Activated CD4-positive, alpha-beta T cell treated with anti-CD3 and anti-CD28 coated beads for 1 hour (primary cell): ENCODE measurements at regions not wholly inside any gene's neighbourhood (a gene's known extent, or its start where the extent isn't known, plus 50 kb on each side); places are given as distances from the start of the nearest gene placed in this dataset.
"Not testable (repeated sequence)": the region's sequence is repeated elsewhere in the genome, so short reads cannot be mapped to it uniquely, and the experiment has no call there.

ENCODE experiments used
- DNase-seq: peaks from one replicate; pipeline ENCODE4 v3.0.0-alpha.2; 2020

- no peak for DNase-seq
These were observed 159.1 kb upstream of the TTC29 start for GRCh38 chr4:147104768-147105167.

GRCh38 chr4:147108409-147108808 is 162.7 kb upstream of the TTC29 start:
- DNase-seq, result no peak

- no peak for DNase-seq
These were observed 164.1 kb upstream of the TTC29 start for GRCh38 chr4:147109800-147110199.

GRCh38 chr4:147110473-147111367 is 165.1 kb upstream of the TTC29 start:
- DNase-seq, result no peak

- DNase-seq, result not testable (repeated sequence)
These were observed 166.5 kb upstream of the TTC29 start for GRCh38 chr4:147112196-147112595.

GRCh38 chr4:147117431-147117830 is 171.8 kb upstream of the TTC29 start:
- DNase-seq, result no peak

- no peak for DNase-seq
These were observed 172.9 kb upstream of the TTC29 start for GRCh38 chr4:147118528-147118927.

- DNase-seq, result no peak
These were observed 177.0 kb upstream of the TTC29 start for GRCh38 chr4:147122685-147123084.

- DNase-seq, result no peak
These were observed 177.5 kb upstream of the TTC29 start for GRCh38 chr4:147123146-147123545.

GRCh38 chr4:147128787-147129186 is 183.1 kb upstream of the TTC29 start:
- DNase-seq, result no peak

- DNase-seq, result no peak
These were observed 184.0 kb upstream of the TTC29 start for GRCh38 chr4:147129687-147130086.

- no peak for DNase-seq
These were observed 189.0 kb upstream of the TTC29 start for GRCh38 chr4:147134536-147135210.

- DNase-seq, result no peak
These were observed 190.6 kb upstream of the TTC29 start for GRCh38 chr4:147136310-147136709.

GRCh38 chr4:147136751-147137150 is 191.1 kb upstream of the TTC29 start:
- DNase-seq, result no peak

GRCh38 chr4:147137280-147137679 is 191.6 kb upstream of the TTC29 start:
- no peak for DNase-seq

GRCh38 chr4:147138171-147138570 is 192.5 kb upstream of the TTC29 start:
- DNase-seq, result no peak

- no peak for DNase-seq
These were observed 194.0 kb upstream of the TTC29 start for GRCh38 chr4:147139455-147140198.

- DNase-seq, result no peak
These were observed 206.1 kb upstream of the TTC29 start for GRCh38 chr4:147151763-147152162.

GRCh38 chr4:147157860-147158701 is 212.4 kb upstream of the TTC29 start:
- no peak for DNase-seq

- no peak for DNase-seq
These were observed 215.3 kb upstream of the TTC29 start for GRCh38 chr4:147160908-147161513.

- no peak for DNase-seq
These were observed 217.6 kb upstream of the TTC29 start for GRCh38 chr4:147163311-147163710.

GRCh38 chr4:147168200-147168599 is 222.5 kb upstream of the TTC29 start:
- DNase-seq, result not testable (repeated sequence)
